GM04504 (cell line): ENCODE measurements at regions not wholly inside any gene's neighbourhood (a gene's known extent, or its start where the extent isn't known, plus 50 kb on each side); places are given as distances from the start of the nearest gene placed in this dataset.

ENCODE experiments used
- DNase-seq: peaks from one replicate; pipeline ENCODE4 v3.0.0-alpha.2; 2012; ENCODE audit warnings: low read depth

GRCh38 chr18:7482342-7482741, 84.8 kb upstream of the PTPRM start:
- DNase-seq: no peak

- no peak for DNase-seq
Measured at GRCh38 chr18:7485616-7486015, 81.5 kb upstream of the PTPRM start.

- no peak for DNase-seq
Measured at GRCh38 chr18:7488571-7488970, 78.5 kb upstream of the PTPRM start.

GRCh38 chr18:7490104-7490503, 77.0 kb upstream of the PTPRM start:
- no peak for DNase-seq

- DNase-seq: no peak
Measured at GRCh38 chr18:7492385-7492784, 74.7 kb upstream of the PTPRM start.

- no peak for DNase-seq
Measured at GRCh38 chr18:7497081-7497480, 70.0 kb upstream of the PTPRM start.

GRCh38 chr18:7511106-7511505, 56.0 kb upstream of the PTPRM start:
- DNase-seq: no peak

- DNase-seq: no peak
Measured at GRCh38 chr18:7512348-7512747, 54.8 kb upstream of the PTPRM start.

GRCh38 chr18:7512990-7513389, 54.1 kb upstream of the PTPRM start:
- no peak for DNase-seq

- DNase-seq: no peak
Measured at GRCh38 chr18:7514796-7515440, 52.2 kb upstream of the PTPRM start.

GRCh38 chr18:7516266-7517117, 50.6 kb upstream of the PTPRM start:
- no peak for DNase-seq
